HL-60 (cell line): ENCODE measurements at regions not wholly inside any gene's neighbourhood (a gene's known extent, or its start where the extent isn't known, plus 50 kb on each side); places are given as distances from the start of the nearest gene placed in this dataset.
"Not testable (repeated sequence)": the region's sequence is repeated elsewhere in the genome, so short reads cannot be mapped to it uniquely, and the experiment has no call there.

Experiments
- DNase-seq, 2 experiments: peaks; one replicate each; pipeline ENCODE4 v3.0.0-alpha.2; 2010 to 2020; ENCODE audit warnings: low read depth in 1 of 2, low spot score in 1 of 2
- H3K27ac ChIP-seq: fragments of 250-450 bp; sonication (Bioruptor Pico); replicated peaks from 2 replicates; pipeline ENCODE4 v1.5.1; 2020; ENCODE audit warnings: mild to moderate bottlenecking, moderate library complexity
- H3K27me3 ChIP-seq: fragments of 250-450 bp; sonication (Bioruptor Pico); 2 replicates; pipeline ENCODE4 v1.5.1; 2021; ENCODE audit warnings: mild to moderate bottlenecking, moderate library complexity; ENCODE audit not compliant: insufficient read depth, poor library complexity, severe bottlenecking
- H3K4me3 ChIP-seq: replicated peaks from 2 replicates; pipeline ENCODE4 v1.5.1; 2011; ENCODE audit warnings: mild to moderate bottlenecking, control low read depth, low read length; ENCODE audit not compliant: insufficient read depth
- GABPA ChIP-seq: IDR thresholded peaks from 2 replicates; pipeline ENCODE4 v1.6.1; 2012; ENCODE audit warnings: low read depth
- POLR2AphosphoS5 ChIP-seq: IDR thresholded peaks from 2 replicates; pipeline ENCODE4 v1.6.1; 2012; ENCODE audit warnings: low read depth
- SPI1 ChIP-seq: IDR thresholded peaks from 2 replicates; pipeline ENCODE4 v1.6.1; 2012; ENCODE audit warnings: low read depth, mild to moderate bottlenecking, borderline replicate concordance
- TF ChIP-seq, protein P1 (sequence below): IDR thresholded peaks from 2 replicates; pipeline ENCODE4 v1.6.1; 2012; ENCODE audit warnings: low read depth; ENCODE audit not compliant: insufficient replicate concordance
- TF ChIP-seq, protein P2 (sequence below): IDR thresholded peaks from one replicate; pipeline ENCODE4 v1.5.1; 2011; ENCODE audit warnings: low read length, control low read depth, inconsistent platforms; ENCODE audit not compliant: insufficient read depth

- not testable (repeated sequence) for DNase-seq, H3K27ac ChIP-seq
Measured at GRCh38 chr13:63712159-63712558, 2296.5 kb upstream of the PCDH20 start.

GRCh38 chr13:63706751-63707150 is 2291.1 kb upstream of the PCDH20 start:
- no peak for DNase-seq
- Histone ChIP-seq H3K27ac (no peak overlapping the region), H3K4me3 (no peak overlapping the region), H3K27me3 (no peaks in the 10 kb centered on the region)
- TF ChIP-seq GABPA (no peak), POLR2AphosphoS5 (no peak), SPI1 (no peak)
- TF ChIP-seq, protein P1, sequence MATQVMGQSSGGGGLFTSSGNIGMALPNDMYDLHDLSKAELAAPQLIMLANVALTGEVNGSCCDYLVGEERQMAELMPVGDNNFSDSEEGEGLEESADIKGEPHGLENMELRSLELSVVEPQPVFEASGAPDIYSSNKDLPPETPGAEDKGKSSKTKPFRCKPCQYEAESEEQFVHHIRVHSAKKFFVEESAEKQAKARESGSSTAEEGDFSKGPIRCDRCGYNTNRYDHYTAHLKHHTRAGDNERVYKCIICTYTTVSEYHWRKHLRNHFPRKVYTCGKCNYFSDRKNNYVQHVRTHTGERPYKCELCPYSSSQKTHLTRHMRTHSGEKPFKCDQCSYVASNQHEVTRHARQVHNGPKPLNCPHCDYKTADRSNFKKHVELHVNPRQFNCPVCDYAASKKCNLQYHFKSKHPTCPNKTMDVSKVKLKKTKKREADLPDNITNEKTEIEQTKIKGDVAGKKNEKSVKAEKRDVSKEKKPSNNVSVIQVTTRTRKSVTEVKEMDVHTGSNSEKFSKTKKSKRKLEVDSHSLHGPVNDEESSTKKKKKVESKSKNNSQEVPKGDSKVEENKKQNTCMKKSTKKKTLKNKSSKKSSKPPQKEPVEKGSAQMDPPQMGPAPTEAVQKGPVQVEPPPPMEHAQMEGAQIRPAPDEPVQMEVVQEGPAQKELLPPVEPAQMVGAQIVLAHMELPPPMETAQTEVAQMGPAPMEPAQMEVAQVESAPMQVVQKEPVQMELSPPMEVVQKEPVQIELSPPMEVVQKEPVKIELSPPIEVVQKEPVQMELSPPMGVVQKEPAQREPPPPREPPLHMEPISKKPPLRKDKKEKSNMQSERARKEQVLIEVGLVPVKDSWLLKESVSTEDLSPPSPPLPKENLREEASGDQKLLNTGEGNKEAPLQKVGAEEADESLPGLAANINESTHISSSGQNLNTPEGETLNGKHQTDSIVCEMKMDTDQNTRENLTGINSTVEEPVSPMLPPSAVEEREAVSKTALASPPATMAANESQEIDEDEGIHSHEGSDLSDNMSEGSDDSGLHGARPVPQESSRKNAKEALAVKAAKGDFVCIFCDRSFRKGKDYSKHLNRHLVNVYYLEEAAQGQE: no peak
- TF ChIP-seq, protein P2, sequence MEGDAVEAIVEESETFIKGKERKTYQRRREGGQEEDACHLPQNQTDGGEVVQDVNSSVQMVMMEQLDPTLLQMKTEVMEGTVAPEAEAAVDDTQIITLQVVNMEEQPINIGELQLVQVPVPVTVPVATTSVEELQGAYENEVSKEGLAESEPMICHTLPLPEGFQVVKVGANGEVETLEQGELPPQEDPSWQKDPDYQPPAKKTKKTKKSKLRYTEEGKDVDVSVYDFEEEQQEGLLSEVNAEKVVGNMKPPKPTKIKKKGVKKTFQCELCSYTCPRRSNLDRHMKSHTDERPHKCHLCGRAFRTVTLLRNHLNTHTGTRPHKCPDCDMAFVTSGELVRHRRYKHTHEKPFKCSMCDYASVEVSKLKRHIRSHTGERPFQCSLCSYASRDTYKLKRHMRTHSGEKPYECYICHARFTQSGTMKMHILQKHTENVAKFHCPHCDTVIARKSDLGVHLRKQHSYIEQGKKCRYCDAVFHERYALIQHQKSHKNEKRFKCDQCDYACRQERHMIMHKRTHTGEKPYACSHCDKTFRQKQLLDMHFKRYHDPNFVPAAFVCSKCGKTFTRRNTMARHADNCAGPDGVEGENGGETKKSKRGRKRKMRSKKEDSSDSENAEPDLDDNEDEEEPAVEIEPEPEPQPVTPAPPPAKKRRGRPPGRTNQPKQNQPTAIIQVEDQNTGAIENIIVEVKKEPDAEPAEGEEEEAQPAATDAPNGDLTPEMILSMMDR: no peak

More at GRCh38 chr13:63712159-63712558, 2296.5 kb upstream of the PCDH20 start:
- H3K27me3 ChIP-seq, H3K4me3 ChIP-seq: not testable (repeated sequence)

- Histone ChIP-seq H3K4me3 (no peak overlapping the region), H3K27ac (no peak overlapping the region), H3K27me3 (no peaks in the 10 kb centered on the region)
- no peak for DNase-seq
- TF ChIP-seq POLR2AphosphoS5: no peak
- TF ChIP-seq, protein P1: no peak
- TF ChIP-seq SPI1: no peak
- TF ChIP-seq, protein P2: no peak
- TF ChIP-seq GABPA: no peak
Measured at GRCh38 chr13:63704521-63704920, 2288.9 kb upstream of the PCDH20 start.

GRCh38 chr13:63700350-63700749 is 2284.7 kb upstream of the PCDH20 start:
- Histone ChIP-seq H3K27me3 (no peaks in the 10 kb centered on the region), H3K27ac (no peak overlapping the region), H3K4me3 (no peak overlapping the region)
- no peak for DNase-seq
- TF ChIP-seq POLR2AphosphoS5 (no peak), GABPA (no peak), SPI1 (no peak)
- TF ChIP-seq, protein P1: no peak
- TF ChIP-seq, protein P2: no peak
